RKO (cell line): ENCODE measurements at regions not wholly inside any gene's neighbourhood (a gene's known extent, or its start where the extent isn't known, plus 50 kb on each side); places are given as distances from the start of the nearest gene placed in this dataset.
"Not testable (repeated sequence)": the region's sequence is repeated elsewhere in the genome, so short reads cannot be mapped to it uniquely, and the experiment has no call there.

ENCODE experiments used
- DNase-seq: peaks from one replicate; pipeline ENCODE4 v3.0.0-alpha.2; 2016; ENCODE audit warnings: low spot score

GRCh38 chr4:128451270-128451905, 163.8 kb upstream of the PGRMC2 start:
- DNase-seq = no peak

GRCh38 chr4:128450326-128451120, 162.9 kb upstream of the PGRMC2 start:
- DNase-seq = no peak

GRCh38 chr4:128449251-128449650, 161.6 kb upstream of the PGRMC2 start:
- no peak for DNase-seq

- DNase-seq = no peak
Observed at GRCh38 chr4:128444544-128445302, 157.1 kb upstream of the PGRMC2 start.

- no peak for DNase-seq
Observed at GRCh38 chr4:128440923-128441322, 153.3 kb upstream of the PGRMC2 start.

- DNase-seq = not testable (repeated sequence)
Observed at GRCh38 chr4:128437023-128437422, 149.4 kb upstream of the PGRMC2 start.

GRCh38 chr4:128429023-128429613, 141.5 kb upstream of the PGRMC2 start:
- not testable (repeated sequence) for DNase-seq

- DNase-seq = no peak
Observed at GRCh38 chr4:128428397-128428796, 140.8 kb upstream of the PGRMC2 start.

GRCh38 chr4:128427832-128428366, 140.3 kb upstream of the PGRMC2 start:
- peak; percentile 88 for DNase-seq

- no peak for DNase-seq
Observed at GRCh38 chr4:128424527-128425497, 137.2 kb upstream of the PGRMC2 start.

- DNase-seq = not testable (repeated sequence)
Observed at GRCh38 chr4:128422296-128422695, 134.7 kb upstream of the PGRMC2 start.

- no peak for DNase-seq
Observed at GRCh38 chr4:128416921-128417320, 129.3 kb upstream of the PGRMC2 start.

- DNase-seq = no peak
Observed at GRCh38 chr4:128410037-128410436, 122.4 kb upstream of the PGRMC2 start.

- no peak for DNase-seq
Observed at GRCh38 chr4:128403586-128403985, 116.0 kb upstream of the PGRMC2 start.

- DNase-seq = no peak
Observed at GRCh38 chr4:128394778-128395177, 107.2 kb upstream of the PGRMC2 start.

GRCh38 chr4:128393101-128393704, 105.6 kb upstream of the PGRMC2 start:
- no peak for DNase-seq

GRCh38 chr4:128390475-128390996, 102.9 kb upstream of the PGRMC2 start:
- no peak for DNase-seq

GRCh38 chr4:128388796-128389195, 101.2 kb upstream of the PGRMC2 start:
- no peak for DNase-seq

- DNase-seq = no peak
Observed at GRCh38 chr4:128388352-128388630, 100.7 kb upstream of the PGRMC2 start.

GRCh38 chr4:128387600-128388351, 100.2 kb upstream of the PGRMC2 start:
- DNase-seq = no peak
